ENCODE measurements at regions not wholly inside any gene's neighbourhood (a gene's known extent, or its start where the extent isn't known, plus 50 kb on each side); places are given as distances from the start of the nearest gene placed in this dataset.

DNA sequence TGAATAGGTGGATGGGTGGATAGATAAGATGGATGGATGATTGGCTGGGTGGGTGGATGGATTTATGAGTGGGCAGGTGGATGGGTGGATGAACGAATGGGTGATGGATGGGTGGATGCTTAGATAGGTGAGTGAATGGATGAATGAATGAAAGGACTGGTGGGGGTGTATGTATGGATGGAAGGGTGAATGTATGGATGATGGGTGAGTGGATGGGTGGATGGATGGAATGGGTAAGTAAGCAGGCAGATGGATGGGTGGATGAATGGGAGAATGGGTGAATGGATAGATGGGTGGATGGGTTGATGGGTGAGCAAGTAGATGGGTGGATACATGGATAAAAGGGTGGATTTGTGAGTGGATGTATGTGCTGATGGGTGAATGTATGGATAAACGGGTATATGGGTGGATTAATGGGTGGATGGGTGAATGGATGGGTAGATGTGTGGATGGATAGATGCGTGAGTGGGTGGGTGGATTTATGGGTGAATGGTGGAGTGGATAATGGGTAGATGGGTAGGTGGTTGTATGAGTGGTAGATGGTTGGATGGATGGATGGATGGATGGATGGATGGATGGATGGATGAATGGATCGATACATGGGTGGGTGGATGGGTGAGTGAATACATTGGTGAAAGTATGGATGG is 682.6 kb downstream of the HS3ST4 start:
- Histone ChIP-seq H3K27me3 (ENCODE audit: control insufficient read depth, insufficient read depth, low read length) (no peaks in the 10 kb centered on the region), H3K4me3 (ENCODE audit: low read depth, low read length) (no peak overlapping the region), H3K36me3 (ENCODE audit: control insufficient read depth, insufficient read depth, low read length) (no peaks in the 10 kb centered on the region)
- no peak for DNase-seq (ENCODE audit: low read depth)
- CTCF ChIA-PET, result no interaction called here
- TF ChIP-seq, protein P1, sequence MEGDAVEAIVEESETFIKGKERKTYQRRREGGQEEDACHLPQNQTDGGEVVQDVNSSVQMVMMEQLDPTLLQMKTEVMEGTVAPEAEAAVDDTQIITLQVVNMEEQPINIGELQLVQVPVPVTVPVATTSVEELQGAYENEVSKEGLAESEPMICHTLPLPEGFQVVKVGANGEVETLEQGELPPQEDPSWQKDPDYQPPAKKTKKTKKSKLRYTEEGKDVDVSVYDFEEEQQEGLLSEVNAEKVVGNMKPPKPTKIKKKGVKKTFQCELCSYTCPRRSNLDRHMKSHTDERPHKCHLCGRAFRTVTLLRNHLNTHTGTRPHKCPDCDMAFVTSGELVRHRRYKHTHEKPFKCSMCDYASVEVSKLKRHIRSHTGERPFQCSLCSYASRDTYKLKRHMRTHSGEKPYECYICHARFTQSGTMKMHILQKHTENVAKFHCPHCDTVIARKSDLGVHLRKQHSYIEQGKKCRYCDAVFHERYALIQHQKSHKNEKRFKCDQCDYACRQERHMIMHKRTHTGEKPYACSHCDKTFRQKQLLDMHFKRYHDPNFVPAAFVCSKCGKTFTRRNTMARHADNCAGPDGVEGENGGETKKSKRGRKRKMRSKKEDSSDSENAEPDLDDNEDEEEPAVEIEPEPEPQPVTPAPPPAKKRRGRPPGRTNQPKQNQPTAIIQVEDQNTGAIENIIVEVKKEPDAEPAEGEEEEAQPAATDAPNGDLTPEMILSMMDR (IDR thresholded peaks at IDR 0.05; ENCODE audit: insufficient read depth, low read depth, low read length), result no peak
- POLR2A ChIA-PET, result no interaction called here

DNA sequence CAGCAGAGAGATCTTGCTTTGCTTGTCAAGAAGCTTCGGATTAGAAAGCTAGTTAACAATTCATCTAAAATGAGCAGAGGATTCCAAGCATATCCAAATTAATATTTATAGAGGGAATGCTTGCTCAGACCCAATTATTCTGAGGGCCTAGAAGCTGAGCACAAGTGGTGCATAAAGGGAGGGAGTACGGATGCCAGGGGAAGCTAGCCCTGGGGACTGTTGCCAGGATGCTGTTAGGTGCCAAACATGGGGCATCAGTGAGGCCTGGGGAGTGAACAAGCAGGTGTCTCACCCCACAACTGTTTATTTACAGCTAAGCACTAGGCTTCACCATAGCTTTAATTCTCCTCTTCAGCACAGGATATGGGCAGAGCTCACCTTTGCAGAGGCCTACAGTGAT is 684.1 kb upstream of the C16orf82 start:
- H3K4me3 ChIP-seq (ENCODE audit: low read depth, low read length), result no peak overlapping the region
- ChIA-PET CTCF (no interaction called here), POLR2A (no interaction called here)
- H3K36me3 ChIP-seq (ENCODE audit: control insufficient read depth, insufficient read depth, low read length), result no peaks in the 10 kb centered on the region
- no peaks in the 10 kb centered on the region for H3K27me3 ChIP-seq (ENCODE audit: control insufficient read depth, insufficient read depth, low read length)
- TF ChIP-seq, protein P1 (IDR thresholded peaks at IDR 0.05; ENCODE audit: insufficient read depth, low read depth, low read length), result no peak
- no peak for DNase-seq (ENCODE audit: low read depth)

DNA sequence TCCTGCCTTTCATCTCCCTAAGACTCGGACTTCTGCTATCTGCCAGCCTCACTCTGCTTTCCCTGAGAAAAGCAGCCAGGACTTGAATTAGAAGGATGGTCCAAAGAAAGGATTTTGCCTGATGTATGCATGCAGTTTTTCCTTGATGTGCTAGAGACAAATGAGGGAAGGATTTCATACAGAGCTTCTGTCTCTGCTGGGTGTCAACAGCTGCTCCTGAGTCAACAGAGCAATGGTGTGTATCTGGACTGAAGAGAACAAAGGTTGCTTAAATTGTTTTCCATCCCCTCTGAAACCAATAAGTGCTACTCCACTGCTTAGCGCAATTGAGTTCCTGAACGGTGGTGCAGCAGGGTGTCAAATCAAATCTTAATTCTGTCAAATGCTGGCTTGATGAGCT is 680.6 kb upstream of the C16orf82 start:
- H3K36me3 ChIP-seq (ENCODE audit: control insufficient read depth, insufficient read depth, low read length), result no peaks in the 10 kb centered on the region
- ChIA-PET POLR2A (no interaction called here), CTCF (no interaction called here)
- TF ChIP-seq, protein P1 (IDR thresholded peaks at IDR 0.05; ENCODE audit: insufficient read depth, low read depth, low read length), result no peak
- H3K4me3 ChIP-seq (ENCODE audit: low read depth, low read length), result no peak overlapping the region
- H3K27me3 ChIP-seq (ENCODE audit: control insufficient read depth, insufficient read depth, low read length), result no peaks in the 10 kb centered on the region
- DNase-seq (ENCODE audit: low read depth), result no peak

DNA sequence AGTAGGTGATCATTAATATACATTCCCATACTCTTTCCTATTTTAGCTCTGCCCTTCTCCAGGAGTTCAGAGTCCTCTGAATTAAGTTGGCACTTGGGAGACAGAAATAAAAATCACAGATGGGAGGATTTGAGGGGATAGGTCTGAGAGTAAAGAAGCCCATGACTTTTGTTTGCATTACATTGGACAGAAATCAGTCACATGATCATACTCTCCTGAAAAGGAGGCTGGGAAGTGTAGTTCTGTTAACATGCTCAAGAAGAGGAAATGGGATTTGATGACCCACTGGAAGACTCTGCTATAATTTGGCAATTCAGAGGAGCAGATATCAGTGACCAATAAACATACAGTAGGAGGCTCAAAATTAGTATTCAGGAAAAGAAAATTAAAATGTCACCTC is 674.9 kb upstream of the C16orf82 start:
- Histone ChIP-seq H3K4me3 (ENCODE audit: low read depth, low read length) (no peak overlapping the region), H3K36me3 (ENCODE audit: control insufficient read depth, insufficient read depth, low read length) (no peaks in the 10 kb centered on the region), H3K27me3 (ENCODE audit: control insufficient read depth, insufficient read depth, low read length) (no peaks in the 10 kb centered on the region)
- TF ChIP-seq, protein P1 (IDR thresholded peaks at IDR 0.05; ENCODE audit: insufficient read depth, low read depth, low read length), result no peak
- ChIA-PET CTCF (no interaction called here), POLR2A (no interaction called here)
- no peak for DNase-seq (ENCODE audit: low read depth)

DNA sequence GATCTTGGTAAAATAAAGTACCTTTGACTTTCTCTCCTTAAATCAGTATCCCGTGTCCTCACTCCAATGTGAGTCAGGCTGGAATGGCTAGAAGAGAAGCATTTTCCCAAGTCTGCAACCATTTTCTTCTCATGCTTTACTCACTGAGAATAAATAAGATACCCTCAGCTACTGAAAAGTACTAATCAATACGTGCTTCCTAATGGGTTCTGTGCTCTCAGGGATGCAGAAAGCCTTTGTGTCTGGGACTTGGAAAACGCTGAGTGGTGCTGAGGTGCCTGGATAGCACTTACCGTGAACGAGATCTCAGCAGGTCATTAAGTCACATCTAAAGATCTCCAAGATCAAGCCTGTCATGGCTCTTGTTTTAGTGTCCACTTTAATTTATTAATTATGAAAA is 672.3 kb upstream of the C16orf82 start:
- ChIA-PET CTCF (no interaction called here), POLR2A (no interaction called here)
- Histone ChIP-seq H3K36me3 (ENCODE audit: control insufficient read depth, insufficient read depth, low read length) (no peaks in the 10 kb centered on the region), H3K27me3 (ENCODE audit: control insufficient read depth, insufficient read depth, low read length) (no peaks in the 10 kb centered on the region), H3K4me3 (ENCODE audit: low read depth, low read length) (no peak overlapping the region)
- TF ChIP-seq, protein P1 (IDR thresholded peaks at IDR 0.05; ENCODE audit: insufficient read depth, low read depth, low read length), result no peak
- DNase-seq (ENCODE audit: low read depth), result no peak
